ACC112 (cell line): ENCODE measurements at regions not wholly inside any gene's neighbourhood (a gene's known extent, or its start where the extent isn't known, plus 50 kb on each side); places are given as distances from the start of the nearest gene placed in this dataset.

ENCODE experiments used
- H2AFZ ChIP-seq: fragments of 200-600 bp; sonication (generic); one replicate; pipeline ENCODE4 v1.6.0; 2017; ENCODE audit warnings: antibody characterized with exemption, low read length; ENCODE audit not compliant: unreplicated experiment
- H3K27ac ChIP-seq: fragments of 200-600 bp; sonication (generic); 2 replicates; pipeline ENCODE4 v1.5.1; 2014; ENCODE audit warnings: low read depth, mild to moderate bottlenecking, antibody characterized with exemption, low read length, moderate library complexity
- H3K27me3 ChIP-seq: fragments of 200-600 bp; sonication (generic); 2 replicates; pipeline ENCODE4 v1.6.1; 2014; ENCODE audit warnings: mild to moderate bottlenecking, antibody characterized with exemption, low read length, moderate library complexity, mixed read lengths; ENCODE audit not compliant: insufficient read depth
- H3K36me3 ChIP-seq: fragments of 200-600 bp; sonication (generic); 2 replicates; pipeline ENCODE4 v1.6.1; 2016; ENCODE audit warnings: mild to moderate bottlenecking, antibody characterized with exemption, low read length, moderate library complexity, mixed read lengths; ENCODE audit not compliant: insufficient read depth
- H3K4me1 ChIP-seq: fragments of 200-600 bp; sonication (generic); one replicate; pipeline ENCODE4 v1.6.1; 2016; ENCODE audit warnings: low read length, mixed read lengths; ENCODE audit not compliant: insufficient read depth, unreplicated experiment, control insufficient read depth
- H3K4me3 ChIP-seq: fragments of 200-600 bp; sonication (generic); 2 replicates; pipeline ENCODE4 v1.5.1; 2014; ENCODE audit warnings: mild to moderate bottlenecking, low read depth, low read length
- H3K79me2 ChIP-seq: fragments of 200-600 bp; sonication (generic); one replicate; pipeline ENCODE4 v1.6.0; 2016; ENCODE audit warnings: low read length; ENCODE audit not compliant: control insufficient read depth, unreplicated experiment, insufficient read depth

DNA sequence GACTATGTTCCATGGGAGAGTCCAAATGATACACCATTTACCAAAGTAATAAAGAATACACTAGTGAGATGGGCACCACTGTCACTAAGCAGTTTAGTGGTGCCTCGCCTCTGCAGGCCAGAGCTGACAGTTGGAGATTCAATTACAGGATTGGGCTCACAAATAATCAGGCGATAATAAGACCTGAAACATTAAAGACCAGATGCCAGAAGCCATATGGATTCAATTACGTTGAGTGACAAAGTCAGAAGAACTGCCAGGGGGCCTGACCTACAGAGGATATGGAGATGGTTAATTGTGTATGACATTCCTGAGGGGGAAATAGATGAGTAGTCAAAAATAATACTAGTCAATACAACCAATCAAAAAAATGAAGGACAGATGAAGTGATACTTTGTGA is 65.2 kb upstream of the ST6GALNAC5 start:
- no peaks in the 10 kb centered on the region for H3K36me3 ChIP-seq
- H2AFZ ChIP-seq = no peak overlapping the region
- no peaks in the 10 kb centered on the region for H3K4me1 ChIP-seq
- no peak overlapping the region for H3K4me3 ChIP-seq
- no peak overlapping the region for H3K27ac ChIP-seq
- no peaks in the 10 kb centered on the region for H3K79me2 ChIP-seq
- H3K27me3 ChIP-seq = peaks cover 4% of the 10 kb centered on the region; the same call in 1 of the 2 replicates

DNA sequence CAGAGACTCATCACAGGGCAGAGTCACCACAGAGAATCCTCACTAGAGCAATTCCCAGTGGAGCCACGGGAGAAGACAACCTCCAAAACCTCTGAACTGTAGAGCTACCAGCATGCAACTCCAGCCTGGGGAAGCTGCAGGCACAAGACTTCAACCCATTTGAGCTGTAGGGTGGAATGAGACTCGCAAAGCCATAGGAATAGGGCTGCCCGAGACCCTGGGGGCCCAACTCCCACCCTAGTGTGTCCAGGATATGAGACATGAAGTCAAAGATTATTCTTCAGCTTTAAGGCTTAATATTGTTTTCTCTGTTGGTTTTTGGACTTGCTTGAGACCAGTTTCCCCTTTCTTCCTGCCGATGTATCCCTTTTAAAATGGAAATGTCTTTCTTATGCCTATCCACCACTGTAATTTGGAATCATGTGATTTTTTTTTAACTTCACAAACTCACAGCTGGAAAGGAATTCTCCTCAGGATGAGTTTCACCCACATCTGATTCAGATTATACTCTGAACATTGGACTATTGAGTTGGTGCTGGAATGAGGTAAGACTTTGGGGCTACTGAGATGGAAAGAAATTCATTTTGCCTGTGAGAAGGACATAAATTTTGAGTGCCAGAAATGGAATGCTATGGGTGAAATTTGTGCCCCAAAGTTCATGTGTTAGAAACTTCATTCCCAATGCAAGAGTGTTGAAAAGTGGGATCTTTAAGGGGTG is 59.6 kb upstream of the ST6GALNAC5 start:
- no peaks in the 10 kb centered on the region for H3K36me3 ChIP-seq
- no peak overlapping the region for H3K4me3 ChIP-seq
- no peak overlapping the region for H3K27ac ChIP-seq
- H2AFZ ChIP-seq = no peak overlapping the region
- H3K4me1 ChIP-seq = no peaks in the 10 kb centered on the region
- peaks cover 19% of the 10 kb centered on the region; the same call in 1 of the 2 replicates for H3K27me3 ChIP-seq
- no peaks in the 10 kb centered on the region for H3K79me2 ChIP-seq
